ENCODE measurements at regions not wholly inside any gene's neighbourhood (a gene's known extent, or its start where the extent isn't known, plus 50 kb on each side); places are given as distances from the start of the nearest gene placed in this dataset.

DNA sequence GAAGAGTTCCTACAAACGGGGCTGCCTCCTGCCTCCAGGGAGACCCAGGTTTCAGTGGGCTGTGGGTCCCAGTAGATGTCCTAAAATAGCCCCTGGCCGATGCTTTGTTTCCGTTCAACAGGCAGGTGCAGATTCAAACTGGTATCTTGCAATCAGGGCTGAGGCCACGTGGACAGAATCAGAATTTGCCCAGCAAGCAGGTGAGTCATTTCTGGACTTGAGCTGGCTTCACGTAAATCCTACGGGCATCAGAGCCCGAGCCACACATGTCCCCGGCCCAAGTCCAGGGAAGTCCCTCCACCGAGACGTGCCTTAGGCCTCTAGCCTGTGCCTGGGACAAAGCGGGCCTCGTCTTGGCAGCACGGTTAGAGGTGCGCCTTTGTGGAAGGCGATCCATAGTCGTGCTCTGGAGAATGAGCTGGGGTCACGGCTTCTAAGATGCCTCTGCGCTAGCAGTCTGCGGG, 101.6 kb upstream of the FRMD1 start:
- TF ChIP-seq, protein P1, sequence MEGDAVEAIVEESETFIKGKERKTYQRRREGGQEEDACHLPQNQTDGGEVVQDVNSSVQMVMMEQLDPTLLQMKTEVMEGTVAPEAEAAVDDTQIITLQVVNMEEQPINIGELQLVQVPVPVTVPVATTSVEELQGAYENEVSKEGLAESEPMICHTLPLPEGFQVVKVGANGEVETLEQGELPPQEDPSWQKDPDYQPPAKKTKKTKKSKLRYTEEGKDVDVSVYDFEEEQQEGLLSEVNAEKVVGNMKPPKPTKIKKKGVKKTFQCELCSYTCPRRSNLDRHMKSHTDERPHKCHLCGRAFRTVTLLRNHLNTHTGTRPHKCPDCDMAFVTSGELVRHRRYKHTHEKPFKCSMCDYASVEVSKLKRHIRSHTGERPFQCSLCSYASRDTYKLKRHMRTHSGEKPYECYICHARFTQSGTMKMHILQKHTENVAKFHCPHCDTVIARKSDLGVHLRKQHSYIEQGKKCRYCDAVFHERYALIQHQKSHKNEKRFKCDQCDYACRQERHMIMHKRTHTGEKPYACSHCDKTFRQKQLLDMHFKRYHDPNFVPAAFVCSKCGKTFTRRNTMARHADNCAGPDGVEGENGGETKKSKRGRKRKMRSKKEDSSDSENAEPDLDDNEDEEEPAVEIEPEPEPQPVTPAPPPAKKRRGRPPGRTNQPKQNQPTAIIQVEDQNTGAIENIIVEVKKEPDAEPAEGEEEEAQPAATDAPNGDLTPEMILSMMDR (IDR thresholded peaks at IDR 0.05) = no peak
- no peak for TF ChIP-seq POLR2A (IDR thresholded peaks at IDR 0.05)

All from body of pancreas (tissue), 4 donors.